ENCODE measurements at regions not wholly inside any gene's neighbourhood (a gene's known extent, or its start where the extent isn't known, plus 50 kb on each side); places are given as distances from the start of the nearest gene placed in this dataset.
A peak's percentile ranks its signal among the peaks of the same experiment; 100 is the strongest.

DNA sequence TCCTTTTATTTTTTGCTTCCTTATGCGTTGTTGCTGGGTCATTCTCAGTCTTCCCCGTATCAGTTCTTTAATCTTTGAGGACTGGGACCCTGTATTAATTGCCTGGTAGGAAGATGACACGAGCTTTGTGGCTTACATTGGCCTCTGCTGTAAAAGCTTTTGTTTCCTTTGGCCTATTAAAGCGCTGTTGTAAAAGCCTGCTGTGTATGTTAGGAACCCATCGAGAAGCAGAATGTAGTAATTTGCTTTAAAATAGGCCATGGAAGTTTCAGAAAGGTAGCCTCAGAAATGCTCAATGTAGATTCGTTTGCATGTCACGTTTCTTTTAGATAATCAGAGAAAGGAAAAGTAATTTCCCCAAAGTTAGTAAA lies 257.5 kb upstream of the STARD13 start:
- peak overlapping the region; percentile 84 for H3K27ac ChIP-seq (ENCODE audit: low read depth, low read length)
- DNase-seq (ENCODE audit: low read depth, low spot score) = no peak
- ChIA-PET CTCF (interaction anchor here (0.6 to 2.6 kb wide), 73 partner anchors 10 to 1611 kb away, joined by 3 to 63 read pairs (median 3); partner anchors contain the start of genes BRCA2, PDS5B and ZAR1L), POLR2A (interaction anchor here (0.6 to 1.2 kb wide), 8 partner anchors 48 to 957 kb away, joined by 3 to 23 read pairs (median 4); partner anchors contain the start of genes PDS5B and STARD13)
- H3K27me3 ChIP-seq (ENCODE audit: control insufficient read depth, insufficient read depth, low read length) = no peaks in the 10 kb centered on the region
- H3K9me3 ChIP-seq (ENCODE audit: control insufficient read depth, insufficient read depth, low read length) = no peaks in the 10 kb centered on the region
- TF ChIP-seq, protein P1, sequence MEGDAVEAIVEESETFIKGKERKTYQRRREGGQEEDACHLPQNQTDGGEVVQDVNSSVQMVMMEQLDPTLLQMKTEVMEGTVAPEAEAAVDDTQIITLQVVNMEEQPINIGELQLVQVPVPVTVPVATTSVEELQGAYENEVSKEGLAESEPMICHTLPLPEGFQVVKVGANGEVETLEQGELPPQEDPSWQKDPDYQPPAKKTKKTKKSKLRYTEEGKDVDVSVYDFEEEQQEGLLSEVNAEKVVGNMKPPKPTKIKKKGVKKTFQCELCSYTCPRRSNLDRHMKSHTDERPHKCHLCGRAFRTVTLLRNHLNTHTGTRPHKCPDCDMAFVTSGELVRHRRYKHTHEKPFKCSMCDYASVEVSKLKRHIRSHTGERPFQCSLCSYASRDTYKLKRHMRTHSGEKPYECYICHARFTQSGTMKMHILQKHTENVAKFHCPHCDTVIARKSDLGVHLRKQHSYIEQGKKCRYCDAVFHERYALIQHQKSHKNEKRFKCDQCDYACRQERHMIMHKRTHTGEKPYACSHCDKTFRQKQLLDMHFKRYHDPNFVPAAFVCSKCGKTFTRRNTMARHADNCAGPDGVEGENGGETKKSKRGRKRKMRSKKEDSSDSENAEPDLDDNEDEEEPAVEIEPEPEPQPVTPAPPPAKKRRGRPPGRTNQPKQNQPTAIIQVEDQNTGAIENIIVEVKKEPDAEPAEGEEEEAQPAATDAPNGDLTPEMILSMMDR (IDR thresholded peaks at IDR 0.05; ENCODE audit: low read depth, low read length) = no peak
- H3K4me3 ChIP-seq (ENCODE audit: low read depth, low read length) = peak overlapping the region; percentile 46

- DNase-seq (ENCODE audit: low read depth, low spot score) = no peak
- Histone ChIP-seq H3K27ac (ENCODE audit: low read depth, low read length) (no peak overlapping the region), H3K4me3 (ENCODE audit: low read depth, low read length) (no peak overlapping the region), H3K9me3 (ENCODE audit: control insufficient read depth, insufficient read depth, low read length) (no peaks in the 10 kb centered on the region), H3K27me3 (ENCODE audit: control insufficient read depth, insufficient read depth, low read length) (no peaks in the 10 kb centered on the region)
- TF ChIP-seq, protein P1 (IDR thresholded peaks at IDR 0.05; ENCODE audit: low read depth, low read length) = no peak
- ChIA-PET POLR2A (interaction anchor here (0.8 to 1.2 kb wide), 2 partner anchors 49 to 958 kb away, joined by 4 read pairs; partner anchors contain the start of gene PDS5B), CTCF (interaction anchor here (0.8 to 2.6 kb wide), 18 partner anchors 10 to 958 kb away, joined by 3 to 63 read pairs (median 4); partner anchors contain the start of gene PDS5B)
Measured at GRCh38 chr13:33543631-33544265, 258.2 kb upstream of the STARD13 start.

GRCh38 chr13:33544308-33544707 lies 258.8 kb upstream of the STARD13 start:
- POLR2A ChIA-PET = no interaction called here
- DNase-seq (ENCODE audit: low read depth, low spot score) = no peak
- Histone ChIP-seq H3K27me3 (ENCODE audit: control insufficient read depth, insufficient read depth, low read length) (no peaks in the 10 kb centered on the region), H3K4me3 (ENCODE audit: low read depth, low read length) (no peak overlapping the region), H3K9me3 (ENCODE audit: control insufficient read depth, insufficient read depth, low read length) (no peaks in the 10 kb centered on the region), H3K27ac (ENCODE audit: low read depth, low read length) (no peak overlapping the region)
- TF ChIP-seq, protein P1 (IDR thresholded peaks at IDR 0.05; ENCODE audit: low read depth, low read length) = no peak
- CTCF ChIA-PET = interaction anchor here (1.4 to 2.6 kb wide), 5 partner anchors 10 to 956 kb away, joined by 3 to 63 read pairs (median 7); no protein-coding TSS in a partner anchor

GRCh38 chr13:33545492-33545891 lies 259.9 kb upstream of the STARD13 start:
- CTCF ChIA-PET = interaction anchor here (2.4 kb wide), 1 partner anchor 179 kb away, joined by 28 read pairs; no protein-coding TSS in a partner anchor
- POLR2A ChIA-PET = no interaction called here
- H3K9me3 ChIP-seq (ENCODE audit: control insufficient read depth, insufficient read depth, low read length) = no peaks in the 10 kb centered on the region
- no peak overlapping the region for H3K27ac ChIP-seq (ENCODE audit: low read depth, low read length)
- H3K4me3 ChIP-seq (ENCODE audit: low read depth, low read length) = no peak overlapping the region
- no peak for DNase-seq (ENCODE audit: low read depth, low spot score)
- TF ChIP-seq, protein P1 (IDR thresholded peaks at IDR 0.05; ENCODE audit: low read depth, low read length) = no peak
- H3K27me3 ChIP-seq (ENCODE audit: control insufficient read depth, insufficient read depth, low read length) = no peaks in the 10 kb centered on the region

DNA sequence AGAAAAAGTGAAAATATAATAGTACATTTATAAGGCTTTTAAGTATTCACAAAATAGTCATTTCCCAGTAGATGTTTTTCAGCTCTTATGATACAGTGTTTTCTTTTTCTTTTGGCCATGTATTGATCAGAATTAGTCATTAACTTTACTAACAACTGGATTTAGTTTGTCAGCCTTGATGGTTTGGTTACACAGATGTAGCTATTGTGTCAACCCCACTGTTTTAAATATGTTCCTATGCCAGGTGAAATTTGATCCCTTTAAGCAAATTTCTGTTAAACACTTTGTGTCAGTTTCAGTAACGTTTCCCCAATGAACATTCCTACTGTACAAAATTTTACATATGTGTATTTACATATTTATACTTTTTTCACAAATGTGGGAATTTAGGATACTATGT lies 261.5 kb upstream of the STARD13 start:
- POLR2A ChIA-PET = interaction anchor here (0.7 kb wide), 1 partner anchor 96 kb away, joined by 3 read pairs; no protein-coding TSS in a partner anchor

More for the DNA sequence above, 261.5 kb upstream of the STARD13 start:
- Histone ChIP-seq H3K4me3 (ENCODE audit: low read depth, low read length) (no peak overlapping the region), H3K9me3 (ENCODE audit: control insufficient read depth, insufficient read depth, low read length) (no peaks in the 10 kb centered on the region), H3K27me3 (ENCODE audit: control insufficient read depth, insufficient read depth, low read length) (no peaks in the 10 kb centered on the region), H3K27ac (ENCODE audit: low read depth, low read length) (no peak overlapping the region)
- TF ChIP-seq, protein P1 (IDR thresholded peaks at IDR 0.05; ENCODE audit: low read depth, low read length) = no peak
- no peak for DNase-seq (ENCODE audit: low read depth, low spot score)
- CTCF ChIA-PET = interaction anchor here (2.4 kb wide), 1 partner anchor 177 kb away, joined by 28 read pairs; no protein-coding TSS in a partner anchor

Measured in AG04450 (cell line).